ENCODE measurements at regions not wholly inside any gene's neighbourhood (a gene's known extent, or its start where the extent isn't known, plus 50 kb on each side); places are given as distances from the start of the nearest gene placed in this dataset.

- TF ChIP-seq MZF1 (tag by site-specific recombination; IDR thresholded peaks at IDR 0.05; ENCODE audit: borderline replicate concordance) (no peak), ZNF239 (tag by site-specific recombination; IDR thresholded peaks at IDR 0.05) (peak; percentile 23; the same call in 1 of the 2 replicates)
- POLR2A ChIA-PET, result no interaction called here
- H3K27ac ChIP-seq (ENCODE audit: extremely low read depth, low read depth, low read length), result no peak overlapping the region
- H3K9me3 ChIP-seq (ENCODE audit: control insufficient read depth, insufficient read depth, low read depth, low read length), result no peaks in the 10 kb centered on the region
- CTCF ChIA-PET, result no interaction called here
- H3K4me1 ChIP-seq (ENCODE audit: control insufficient read depth, insufficient read depth, low read length), result no peaks in the 10 kb centered on the region
- H3K36me3 ChIP-seq (ENCODE audit: control insufficient read depth in 2 of 2, insufficient read depth in 1 of 2, low read length in 2 of 2), result no peaks in the 10 kb centered on the region
- H3K4me3 ChIP-seq (ENCODE audit: low read depth, low read length), result no peak overlapping the region
These were observed 96.6 kb downstream of the ADRB2 start for GRCh38 chr5:148923023-148923422.

GRCh38 chr5:148924817-148925216 is 98.4 kb downstream of the ADRB2 start:
- H3K9me3 ChIP-seq (ENCODE audit: control insufficient read depth, insufficient read depth, low read depth, low read length), result no peaks in the 10 kb centered on the region
- TF ChIP-seq ZNF777 (tag by site-specific recombination; IDR thresholded peaks at IDR 0.05; ENCODE audit: borderline replicate concordance), result no peak
- TF ChIP-seq ZNF624 (tag by site-specific recombination; IDR thresholded peaks at IDR 0.05), result peak; percentile 76; the same call in 1 of the 2 replicates
- TF ChIP-seq, protein P1, sequence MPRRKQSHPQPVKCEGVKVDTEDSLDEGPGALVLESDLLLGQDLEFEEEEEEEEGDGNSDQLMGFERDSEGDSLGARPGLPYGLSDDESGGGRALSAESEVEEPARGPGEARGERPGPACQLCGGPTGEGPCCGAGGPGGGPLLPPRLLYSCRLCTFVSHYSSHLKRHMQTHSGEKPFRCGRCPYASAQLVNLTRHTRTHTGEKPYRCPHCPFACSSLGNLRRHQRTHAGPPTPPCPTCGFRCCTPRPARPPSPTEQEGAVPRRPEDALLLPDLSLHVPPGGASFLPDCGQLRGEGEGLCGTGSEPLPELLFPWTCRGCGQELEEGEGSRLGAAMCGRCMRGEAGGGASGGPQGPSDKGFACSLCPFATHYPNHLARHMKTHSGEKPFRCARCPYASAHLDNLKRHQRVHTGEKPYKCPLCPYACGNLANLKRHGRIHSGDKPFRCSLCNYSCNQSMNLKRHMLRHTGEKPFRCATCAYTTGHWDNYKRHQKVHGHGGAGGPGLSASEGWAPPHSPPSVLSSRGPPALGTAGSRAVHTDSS (tag by site-specific recombination; IDR thresholded peaks at IDR 0.05), result no peak
- POLR2A ChIA-PET, result no interaction called here
- H3K4me3 ChIP-seq (ENCODE audit: low read depth, low read length), result no peak overlapping the region
- no peaks in the 10 kb centered on the region for H3K36me3 ChIP-seq (ENCODE audit: control insufficient read depth in 2 of 2, insufficient read depth in 1 of 2, low read length in 2 of 2)
- H3K27ac ChIP-seq (ENCODE audit: extremely low read depth, low read depth, low read length), result no peak overlapping the region
- CTCF ChIA-PET, result interaction anchor here (0.6 to 1.3 kb wide), 3 partner anchors 13 to 185 kb away, joined by 3 to 4 read pairs (median 4); no protein-coding TSS in a partner anchor
- H3K4me1 ChIP-seq (ENCODE audit: control insufficient read depth, insufficient read depth, low read length), result no peaks in the 10 kb centered on the region

DNA sequence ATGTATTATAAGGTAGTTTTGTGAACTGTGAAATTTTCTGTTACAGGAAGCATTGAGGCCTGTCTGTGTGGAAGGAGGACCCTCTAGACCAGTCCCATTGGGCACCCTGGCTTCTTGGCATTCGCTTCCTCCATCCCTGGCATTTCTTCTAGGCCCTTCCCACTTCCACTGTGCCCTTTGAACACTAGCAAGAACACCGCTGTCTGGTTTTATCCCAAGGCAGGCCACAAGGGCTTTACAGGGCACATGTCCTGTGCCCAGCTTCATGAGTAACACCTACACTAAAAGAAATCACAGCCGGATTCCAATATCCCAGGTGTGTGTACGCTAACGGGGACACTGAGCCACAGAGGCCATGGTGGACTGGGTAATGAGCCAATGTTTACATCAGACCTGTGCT is 99.8 kb downstream of the ADRB2 start:
- H3K4me3 ChIP-seq (ENCODE audit: low read depth, low read length), result no peak overlapping the region
- ChIA-PET CTCF (no interaction called here), POLR2A (no interaction called here)
- H3K9me3 ChIP-seq (ENCODE audit: control insufficient read depth, insufficient read depth, low read depth, low read length), result no peaks in the 10 kb centered on the region
- H3K4me1 ChIP-seq (ENCODE audit: control insufficient read depth, insufficient read depth, low read length), result no peaks in the 10 kb centered on the region
- H3K27ac ChIP-seq (ENCODE audit: extremely low read depth, low read depth, low read length), result no peak overlapping the region
- TF ChIP-seq TCF7L2 (IDR thresholded peaks at IDR 0.05; ENCODE audit: borderline replicate concordance, low read depth, low read length) (no peak), KLF7 (tag by site-specific recombination; IDR thresholded peaks at IDR 0.05; ENCODE audit: borderline replicate concordance) (no peak)
- H3K36me3 ChIP-seq (ENCODE audit: control insufficient read depth in 2 of 2, insufficient read depth in 1 of 2, low read length in 2 of 2), result no peaks in the 10 kb centered on the region

- Histone ChIP-seq H3K36me3 (ENCODE audit: control insufficient read depth in 2 of 2, insufficient read depth in 1 of 2, low read length in 2 of 2) (no peaks in the 10 kb centered on the region), H3K4me3 (ENCODE audit: low read depth, low read length) (no peak overlapping the region), H3K27ac (ENCODE audit: extremely low read depth, low read depth, low read length) (no peak overlapping the region), H3K4me1 (ENCODE audit: control insufficient read depth, insufficient read depth, low read length) (no peaks in the 10 kb centered on the region), H3K9me3 (ENCODE audit: control insufficient read depth, insufficient read depth, low read depth, low read length) (no peaks in the 10 kb centered on the region)
- ChIA-PET CTCF (interaction anchor here (0.8 to 1.8 kb wide), 6 partner anchors 10 to 130 kb away, joined by 3 to 4 read pairs (median 3); no protein-coding TSS in a partner anchor), POLR2A (no interaction called here)
- TF ChIP-seq ZNF146 (tag by site-specific recombination; IDR thresholded peaks at IDR 0.05) (no peak), ZNF112 (tag by site-specific recombination; IDR thresholded peaks at IDR 0.05) (no peak), ZNF501 (tag by site-specific recombination; IDR thresholded peaks at IDR 0.05) (no peak), ZNF549 (tag by site-specific recombination; IDR thresholded peaks at IDR 0.05) (no peak), TCF7L2 (IDR thresholded peaks at IDR 0.05; ENCODE audit: borderline replicate concordance, low read depth, low read length) (no peak), ZNF843 (tag by site-specific recombination; IDR thresholded peaks at IDR 0.05) (no peak), ZNF791 (tag by site-specific recombination; IDR thresholded peaks at IDR 0.05) (no peak), ZBTB1 (tag by site-specific recombination; IDR thresholded peaks at IDR 0.05) (no peak), ZFP3 (tag by site-specific recombination; IDR thresholded peaks at IDR 0.05; ENCODE audit: low read depth) (no peak), ZNF132 (tag by site-specific recombination; IDR thresholded peaks at IDR 0.05; ENCODE audit: borderline replicate concordance) (no peak), ZNF692 (tag by site-specific recombination; IDR thresholded peaks at IDR 0.05) (no peak), ZNF580 (tag by site-specific recombination; IDR thresholded peaks at IDR 0.05) (no peak), ZNF670 (tag by site-specific recombination; IDR thresholded peaks at IDR 0.05; ENCODE audit: low read depth) (no peak), ZNF350 (tag by site-specific recombination; IDR thresholded peaks at IDR 0.05) (no peak), ZBTB21 (tag by site-specific recombination; IDR thresholded peaks at IDR 0.05) (no peak)
- TF ChIP-seq, protein P2, sequence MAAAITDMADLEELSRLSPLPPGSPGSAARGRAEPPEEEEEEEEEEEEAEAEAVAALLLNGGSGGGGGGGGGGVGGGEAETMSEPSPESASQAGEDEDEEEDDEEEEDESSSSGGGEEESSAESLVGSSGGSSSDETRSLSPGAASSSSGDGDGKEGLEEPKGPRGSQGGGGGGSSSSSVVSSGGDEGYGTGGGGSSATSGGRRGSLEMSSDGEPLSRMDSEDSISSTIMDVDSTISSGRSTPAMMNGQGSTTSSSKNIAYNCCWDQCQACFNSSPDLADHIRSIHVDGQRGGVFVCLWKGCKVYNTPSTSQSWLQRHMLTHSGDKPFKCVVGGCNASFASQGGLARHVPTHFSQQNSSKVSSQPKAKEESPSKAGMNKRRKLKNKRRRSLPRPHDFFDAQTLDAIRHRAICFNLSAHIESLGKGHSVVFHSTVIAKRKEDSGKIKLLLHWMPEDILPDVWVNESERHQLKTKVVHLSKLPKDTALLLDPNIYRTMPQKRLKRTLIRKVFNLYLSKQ (tag by site-specific recombination; IDR thresholded peaks at IDR 0.05; ENCODE audit: borderline replicate concordance), result no peak
These were observed 101.0 kb downstream of the ADRB2 start for GRCh38 chr5:148927307-148927946.

All from HEK293 (cell line).